Smooth muscle cell (in vitro differentiated cells): ENCODE measurements at regions not wholly inside any gene's neighbourhood (a gene's known extent, or its start where the extent isn't known, plus 50 kb on each side); places are given as distances from the start of the nearest gene placed in this dataset.

Experiments used
- DNase-seq: peaks from one replicate; lab custom pipeline; 2025; ENCODE audit not compliant: unreplicated experiment; lab: John Stamatoyannopoulos, UW
- H2AFZ ChIP-seq: fragments of 200-600 bp; sonication (generic); 2 replicates; pipeline ENCODE4 v1.6.0; 2016; ENCODE audit warnings: antibody characterized with exemption, low read depth, mild to moderate bottlenecking
- H3F3A ChIP-seq: fragments of 200-600 bp; sonication (generic); 2 replicates; pipeline ENCODE4 v1.6.0; 2017; ENCODE audit warnings: antibody characterized with exemption, low read depth
- H3K27ac ChIP-seq: fragments of 200-600 bp; sonication (generic); 2 replicates; pipeline ENCODE4 v1.5.1; 2016; ENCODE audit warnings: low read depth, mild to moderate bottlenecking
- H3K27me3 ChIP-seq: fragments of 200-600 bp; sonication (generic); 2 replicates; pipeline ENCODE4 v1.6.1; 2016; ENCODE audit warnings: low read depth, mild to moderate bottlenecking
- H3K36me3 ChIP-seq: fragments of 200-600 bp; sonication (generic); 2 replicates; pipeline ENCODE4 v1.5.1; 2016; ENCODE audit warnings: low read depth
- H3K4me1 ChIP-seq: fragments of 200-600 bp; sonication (generic); 2 replicates; pipeline ENCODE4 v1.5.1; 2016; ENCODE audit warnings: low read depth
- H3K4me2 ChIP-seq: fragments of 200-600 bp; sonication (generic); 2 replicates; pipeline ENCODE4 v1.6.0; 2016; ENCODE audit warnings: mild to moderate bottlenecking
- H3K4me3 ChIP-seq: fragments of 200-600 bp; sonication (generic); 2 replicates; pipeline ENCODE4 v1.5.1; 2016; ENCODE audit warnings: mild to moderate bottlenecking
- H3K79me2 ChIP-seq: fragments of 200-600 bp; sonication (generic); 2 replicates; pipeline ENCODE4 v1.6.0; 2016; ENCODE audit warnings: low read depth, mild to moderate bottlenecking
- H3K9ac ChIP-seq: fragments of 200-600 bp; sonication (generic); 2 replicates; pipeline ENCODE4 v1.6.0; 2016; ENCODE audit warnings: low read depth
- H3K9me3 ChIP-seq: fragments of 200-600 bp; sonication (generic); replicated peaks from 2 replicates; pipeline ENCODE4 v1.5.1; 2016; ENCODE audit warnings: low read depth
- H4K20me1 ChIP-seq: fragments of 200-600 bp; sonication (generic); 2 replicates; pipeline ENCODE4 v1.6.0; 2016; ENCODE audit warnings: low read depth
- WGBS: methylation state at CpG from one replicate; pipeline ENCODE4 v1.1.7; 2016; ENCODE audit warnings: low lambda C conversion rate; 5-methylcytosine and 5-hydroxymethylcytosine counted together
- TF ChIP-seq, protein P1 (sequence below): fragments of 200-600 bp; sonication (generic); IDR thresholded peaks from 2 replicates; pipeline ENCODE4 v1.5.1; 2017; ENCODE audit warnings: borderline replicate concordance, mild to moderate bottlenecking, antibody characterized with exemption; ENCODE audit not compliant: insufficient read depth, poor library complexity, severe bottlenecking

DNA sequence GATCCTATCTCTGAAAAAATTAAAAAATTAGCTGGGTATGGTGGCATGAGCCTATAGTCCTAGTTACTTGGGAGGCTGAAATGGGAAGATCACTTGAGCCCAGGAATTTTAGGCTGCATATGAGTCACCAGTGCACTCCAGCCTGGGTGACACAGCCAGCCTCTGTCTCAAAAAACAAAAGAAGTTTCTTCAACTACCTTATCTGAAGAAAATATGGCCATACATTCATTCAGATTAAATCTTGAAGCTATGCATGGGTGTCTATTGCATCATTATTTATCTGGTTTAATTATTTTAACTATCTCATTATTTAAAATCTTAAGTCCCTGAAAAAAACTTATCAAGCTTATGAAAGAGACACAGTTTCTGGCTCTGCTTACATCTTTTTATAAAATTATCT is 204.1 kb downstream of the SIM1 start:
- Histone ChIP-seq H3K79me2 (no peaks in the 10 kb centered on the region), H3K36me3 (no peaks in the 10 kb centered on the region), H4K20me1 (no peaks in the 10 kb centered on the region), H3K27me3 (no peaks in the 10 kb centered on the region), H3K9ac (no peak overlapping the region), H3F3A (no peaks in the 10 kb centered on the region), H3K27ac (no peak overlapping the region), H3K4me1 (peaks cover 13% of the 10 kb centered on the region), H2AFZ (no peak overlapping the region), H3K4me2 (no peak overlapping the region), H3K4me3 (no peak overlapping the region), H3K9me3 (no peaks in the 10 kb centered on the region)
- no peak for DNase-seq
- TF ChIP-seq, protein P1, sequence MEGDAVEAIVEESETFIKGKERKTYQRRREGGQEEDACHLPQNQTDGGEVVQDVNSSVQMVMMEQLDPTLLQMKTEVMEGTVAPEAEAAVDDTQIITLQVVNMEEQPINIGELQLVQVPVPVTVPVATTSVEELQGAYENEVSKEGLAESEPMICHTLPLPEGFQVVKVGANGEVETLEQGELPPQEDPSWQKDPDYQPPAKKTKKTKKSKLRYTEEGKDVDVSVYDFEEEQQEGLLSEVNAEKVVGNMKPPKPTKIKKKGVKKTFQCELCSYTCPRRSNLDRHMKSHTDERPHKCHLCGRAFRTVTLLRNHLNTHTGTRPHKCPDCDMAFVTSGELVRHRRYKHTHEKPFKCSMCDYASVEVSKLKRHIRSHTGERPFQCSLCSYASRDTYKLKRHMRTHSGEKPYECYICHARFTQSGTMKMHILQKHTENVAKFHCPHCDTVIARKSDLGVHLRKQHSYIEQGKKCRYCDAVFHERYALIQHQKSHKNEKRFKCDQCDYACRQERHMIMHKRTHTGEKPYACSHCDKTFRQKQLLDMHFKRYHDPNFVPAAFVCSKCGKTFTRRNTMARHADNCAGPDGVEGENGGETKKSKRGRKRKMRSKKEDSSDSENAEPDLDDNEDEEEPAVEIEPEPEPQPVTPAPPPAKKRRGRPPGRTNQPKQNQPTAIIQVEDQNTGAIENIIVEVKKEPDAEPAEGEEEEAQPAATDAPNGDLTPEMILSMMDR, result no peak

- 68% methylated on average over 3 of the region's 3 CpGs for WGBS
- no peak for DNase-seq
- no peaks in the 10 kb centered on the region for H3K36me3 ChIP-seq
- no peaks in the 10 kb centered on the region for H4K20me1 ChIP-seq
- TF ChIP-seq, protein P1, result no peak
- no peak overlapping the region for H3K27ac ChIP-seq
- no peaks in the 10 kb centered on the region for H3K9me3 ChIP-seq
- no peak overlapping the region for H3K9ac ChIP-seq
- no peak overlapping the region for H3K4me2 ChIP-seq
- H3F3A ChIP-seq, result no peaks in the 10 kb centered on the region
- H3K4me1 ChIP-seq, result peaks cover 13% of the 10 kb centered on the region
- no peak overlapping the region for H2AFZ ChIP-seq
- H3K79me2 ChIP-seq, result no peaks in the 10 kb centered on the region
- H3K27me3 ChIP-seq, result no peaks in the 10 kb centered on the region
- H3K4me3 ChIP-seq, result no peak overlapping the region
These were observed 204.9 kb downstream of the SIM1 start for GRCh38 chr6:100259865-100260264.

DNA sequence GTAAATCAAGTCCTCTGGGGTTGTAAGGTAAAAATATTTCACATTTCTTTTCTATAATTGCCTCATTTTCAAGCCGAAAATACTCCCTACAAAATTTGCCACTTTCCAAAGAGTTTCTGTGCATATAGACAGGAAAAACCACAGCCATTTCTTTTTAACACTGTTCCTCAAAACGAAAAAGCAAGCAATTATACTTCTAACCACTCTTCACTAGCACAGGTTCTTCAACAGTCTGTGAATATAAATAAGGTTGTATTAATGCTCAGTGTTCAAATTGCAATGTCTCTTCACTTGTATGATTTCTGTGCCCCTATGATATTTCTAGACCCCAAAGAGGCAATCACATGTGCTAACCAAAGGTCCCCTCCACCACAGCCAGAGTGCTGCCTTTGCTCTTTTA is 206.0 kb downstream of the SIM1 start:
- H3K79me2 ChIP-seq, result no peaks in the 10 kb centered on the region
- no peak overlapping the region for H3K9ac ChIP-seq
- 89% methylated on average over 2 of the region's 2 CpGs for WGBS

More for the DNA sequence above, 206.0 kb downstream of the SIM1 start:
- H3F3A ChIP-seq, result no peaks in the 10 kb centered on the region
- H3K27me3 ChIP-seq, result no peaks in the 10 kb centered on the region
- no peak overlapping the region for H3K4me3 ChIP-seq
- no peak overlapping the region for H3K4me2 ChIP-seq
- DNase-seq, result no peak
- no peak overlapping the region for H2AFZ ChIP-seq
- peaks cover 13% of the 10 kb centered on the region for H3K4me1 ChIP-seq
- no peaks in the 10 kb centered on the region for H4K20me1 ChIP-seq
- no peaks in the 10 kb centered on the region for H3K36me3 ChIP-seq
- no peak overlapping the region for H3K27ac ChIP-seq
- TF ChIP-seq, protein P1, result no peak
- no peaks in the 10 kb centered on the region for H3K9me3 ChIP-seq
